ENCODE measurements at regions not wholly inside any gene's neighbourhood (a gene's known extent, or its start where the extent isn't known, plus 50 kb on each side); places are given as distances from the start of the nearest gene placed in this dataset.

GRCh38 chr10:130545122-130545521 lies 408.9 kb downstream of the GLRX3 start:
- ChIA-PET CTCF (no interaction called here), POLR2A (no interaction called here)
- Histone ChIP-seq H3K4me3 (ENCODE audit: low read depth, low read length) (no peak overlapping the region), H3K36me3 (ENCODE audit: control insufficient read depth, insufficient read depth, low read length) (no peaks in the 10 kb centered on the region), H3K27me3 (ENCODE audit: control insufficient read depth, insufficient read depth, low read length) (no peaks in the 10 kb centered on the region)
- TF ChIP-seq CTCF (IDR thresholded peaks at IDR 0.05; ENCODE audit: insufficient read depth, low read depth, low read length) = no peak
- DNase-seq (ENCODE audit: low read depth) = no peak

GRCh38 chr10:130545697-130546096 lies 409.5 kb downstream of the GLRX3 start:
- Histone ChIP-seq H3K4me3 (ENCODE audit: low read depth, low read length) (no peak overlapping the region), H3K36me3 (ENCODE audit: control insufficient read depth, insufficient read depth, low read length) (no peaks in the 10 kb centered on the region), H3K27me3 (ENCODE audit: control insufficient read depth, insufficient read depth, low read length) (no peaks in the 10 kb centered on the region)
- ChIA-PET POLR2A (no interaction called here), CTCF (no interaction called here)
- DNase-seq (ENCODE audit: low read depth) = no peak
- TF ChIP-seq CTCF (IDR thresholded peaks at IDR 0.05; ENCODE audit: insufficient read depth, low read depth, low read length) = no peak

DNA sequence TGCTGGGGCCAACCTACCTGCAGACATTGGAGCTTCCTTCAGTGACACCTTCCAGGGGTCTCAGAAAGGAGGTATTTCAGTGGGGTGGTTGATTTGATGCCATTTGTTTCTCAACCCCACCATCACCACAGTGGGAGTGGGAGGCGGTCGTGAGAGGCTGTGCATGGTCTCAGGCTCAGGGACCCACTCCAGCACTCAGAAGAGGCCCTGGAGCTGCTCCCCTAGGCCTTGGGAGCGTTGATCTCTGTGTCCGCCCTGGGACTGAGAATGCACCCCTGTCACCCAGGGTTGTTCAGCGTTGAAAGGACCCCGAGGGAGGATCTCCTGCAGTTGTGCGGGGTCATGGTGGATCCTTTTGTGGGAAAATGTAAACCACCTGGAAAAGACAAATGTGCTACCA lies 410.6 kb downstream of the GLRX3 start:
- H3K27me3 ChIP-seq (ENCODE audit: control insufficient read depth, insufficient read depth, low read length) = no peaks in the 10 kb centered on the region
- no peak overlapping the region for H3K4me3 ChIP-seq (ENCODE audit: low read depth, low read length)
- H3K36me3 ChIP-seq (ENCODE audit: control insufficient read depth, insufficient read depth, low read length) = no peaks in the 10 kb centered on the region
- ChIA-PET CTCF (no interaction called here), POLR2A (no interaction called here)
- DNase-seq (ENCODE audit: low read depth) = no peak
- TF ChIP-seq CTCF (IDR thresholded peaks at IDR 0.05; ENCODE audit: insufficient read depth, low read depth, low read length) = no peak

GRCh38 chr10:130547368-130547767 lies 411.2 kb downstream of the GLRX3 start:
- TF ChIP-seq CTCF (IDR thresholded peaks at IDR 0.05; ENCODE audit: insufficient read depth, low read depth, low read length) = no peak
- H3K4me3 ChIP-seq (ENCODE audit: low read depth, low read length) = no peak overlapping the region
- no peaks in the 10 kb centered on the region for H3K36me3 ChIP-seq (ENCODE audit: control insufficient read depth, insufficient read depth, low read length)
- no peaks in the 10 kb centered on the region for H3K27me3 ChIP-seq (ENCODE audit: control insufficient read depth, insufficient read depth, low read length)
- ChIA-PET POLR2A (no interaction called here), CTCF (no interaction called here)
- DNase-seq (ENCODE audit: low read depth) = no peak

- no peak overlapping the region for H3K4me3 ChIP-seq (ENCODE audit: low read depth, low read length)
- ChIA-PET POLR2A (no interaction called here), CTCF (no interaction called here)
- no peaks in the 10 kb centered on the region for H3K36me3 ChIP-seq (ENCODE audit: control insufficient read depth, insufficient read depth, low read length)
- DNase-seq (ENCODE audit: low read depth) = no peak
- no peak for TF ChIP-seq CTCF (IDR thresholded peaks at IDR 0.05; ENCODE audit: insufficient read depth, low read depth, low read length)
- no peaks in the 10 kb centered on the region for H3K27me3 ChIP-seq (ENCODE audit: control insufficient read depth, insufficient read depth, low read length)
Observed at GRCh38 chr10:130550952-130551674, 414.9 kb downstream of the GLRX3 start.

Data from BJ (cell line).